OCI-LY1 (cell line): ENCODE measurements at regions not wholly inside any gene's neighbourhood (a gene's known extent, or its start where the extent isn't known, plus 50 kb on each side); places are given as distances from the start of the nearest gene placed in this dataset.

Experiments
- CTCF ChIP-seq: fragments of 200-600 bp; sonication (generic), shearing (Covaris generic); IDR thresholded peaks from 2 replicates; pipeline ENCODE4 v1.5.1; 2017; ENCODE audit warnings: mild to moderate bottlenecking, antibody characterized with exemption, low read length, moderate library complexity, mixed read lengths
- EZH2 ChIP-seq: fragments of 200-600 bp; sonication (generic), shearing (Covaris generic); IDR thresholded peaks from 2 replicates; pipeline ENCODE4 v1.8.0; 2017; ENCODE audit warnings: borderline replicate concordance, mixed run types, mild to moderate bottlenecking, antibody characterized with exemption, low read length, moderate library complexity, mixed read lengths

GRCh38 chr2:35447215-35447614, 908.4 kb upstream of the CRIM1 start:
- TF ChIP-seq CTCF (no peak), EZH2 (no peak)
